H1 (cell line): ENCODE measurements at regions not wholly inside any gene's neighbourhood (a gene's known extent, or its start where the extent isn't known, plus 50 kb on each side); places are given as distances from the start of the nearest gene placed in this dataset.

Experiments
- CTCF ChIA-PET: fragments of 300-600 bp; sonication (Branson Sonifier 250); formaldehyde crosslinking; loops from one replicate; lab custom pipeline; 2021; ENCODE audit not compliant: partially characterized antibody; lab: Charles Lee
- POLR2A ChIA-PET: fragments of 300-600 bp; sonication (Branson Sonifier 250); formaldehyde crosslinking; loops from one replicate; lab custom pipeline; 2021; ENCODE audit warnings: inconsistent platforms; ENCODE audit not compliant: partially characterized antibody; lab: Charles Lee
- DNase-seq, 2 experiments: peaks; one replicate each; pipeline versions ENCODE4 v3.0.0 to v3.0.0-alpha.2; 2010 to 2022; ENCODE audit warnings: low spot score in 2 of 2, low read depth in 1 of 2, mixed read lengths in 1 of 2
- FAIRE-seq: peaks from 2 replicates; lab custom pipeline; 2011; peaks lifted over from hg19 to GRCh38; lab: Jason Lieb, UNC
- H2AFZ ChIP-seq: 2 replicates; pipeline ENCODE4 v1.8.1; 2012; ENCODE audit warnings: low read length, inconsistent platforms
- H2AK5ac ChIP-seq: 2 replicates; pipeline ENCODE4 v1.6.1; 2013; ENCODE audit warnings: low read depth, low read length
- H2BK120ac ChIP-seq: replicated peaks from 2 replicates; pipeline ENCODE3; 2013; ENCODE audit warnings: low read depth, low read length, inconsistent platforms
- H2BK12ac ChIP-seq: 2 replicates; pipeline ENCODE4 v1.6.1; 2013; ENCODE audit warnings: low read depth, low read length
- H2BK15ac ChIP-seq: 2 replicates; pipeline ENCODE4 v1.6.1; 2013; ENCODE audit warnings: low read length
- H2BK20ac ChIP-seq: 2 replicates; pipeline ENCODE4 v1.6.1; 2013; ENCODE audit warnings: low read length
- H2BK5ac ChIP-seq: 2 replicates; pipeline ENCODE4 v1.6.1; 2013; ENCODE audit warnings: low read depth, low read length
- H3K14ac ChIP-seq: 2 replicates; pipeline ENCODE4 v1.6.1; 2013; ENCODE audit warnings: inconsistent platforms; ENCODE audit not compliant: insufficient read length
- H3K18ac ChIP-seq: 2 replicates; pipeline ENCODE4 v1.6.1; 2013; ENCODE audit warnings: low read length; ENCODE audit errors: extremely low read depth
- H3K23ac ChIP-seq: 2 replicates; pipeline ENCODE4 v1.6.1; 2013; ENCODE audit warnings: inconsistent platforms; ENCODE audit not compliant: insufficient read length
- H3K23me2 ChIP-seq: 2 replicates; pipeline ENCODE4 v1.6.1; 2013; ENCODE audit warnings: low read depth, low read length
- H3K27ac ChIP-seq: 2 replicates; pipeline ENCODE4 v1.6.1; 2011; ENCODE audit warnings: low read depth, low read length, inconsistent platforms
- H3K27me3 ChIP-seq, 4 experiments: replicated peaks in 1 of 4; 1 replicate in 1 of 4; 2 replicates in 3 of 4; pipeline versions ENCODE4 v1.6.1 to v1.8.1; 2011 to 2013; ENCODE audit warnings: low read length in 3 of 4, mild to moderate bottlenecking in 3 of 4, inconsistent platforms in 2 of 4, mixed read lengths in 2 of 4, moderate library complexity in 1 of 4; ENCODE audit not compliant: control insufficient read depth in 3 of 4, insufficient read depth in 3 of 4; ENCODE audit errors: extremely low read depth in 1 of 4
- H3K36me3 ChIP-seq, 4 experiments: 2 replicates each; pipeline versions ENCODE4 v1.6.1 to v1.8.1; 2011 to 2013; ENCODE audit warnings: mild to moderate bottlenecking in 4 of 4, low read length in 3 of 4, moderate library complexity in 2 of 4, control low read depth in 1 of 4, inconsistent platforms in 1 of 4; ENCODE audit not compliant: insufficient read depth in 4 of 4, control insufficient read depth in 2 of 4
- H3K4ac ChIP-seq: replicated peaks from 2 replicates; pipeline ENCODE3; 2013; ENCODE audit warnings: low read length, low read depth, mixed read lengths, inconsistent platforms; ENCODE audit not compliant: insufficient read length
- H3K4me1 ChIP-seq, 4 experiments: replicated peaks in 1 of 4; 1 replicate in 1 of 4; 2 replicates in 3 of 4; pipeline versions ENCODE4 v1.6.1 to v1.8.1; 2011 to 2013; ENCODE audit warnings: low read length in 3 of 4, inconsistent platforms in 2 of 4, mixed read lengths in 1 of 4; ENCODE audit not compliant: insufficient read depth in 4 of 4, control insufficient read depth in 3 of 4
- H3K4me2 ChIP-seq, 2 experiments: 2 replicates each; pipeline versions ENCODE4 v1.6.1 to v1.8.1; 2011 to 2013; ENCODE audit warnings: low read depth in 2 of 2, low read length in 2 of 2, control low read depth in 1 of 2, inconsistent platforms in 1 of 2, mild to moderate bottlenecking in 1 of 2; ENCODE audit not compliant: insufficient read depth in 1 of 2
- H3K4me3 ChIP-seq, 4 experiments: fragments of 200-600, 300-600 bp in 1 of 4; sonication (generic), shearing (Covaris generic), sonication (Bioruptor Twin) in 1 of 4; 2 replicates each; pipeline versions ENCODE4 v1.5.1 to v1.8.1; 2011 to 2016; ENCODE audit warnings: low read length in 4 of 4, low read depth in 3 of 4, control low read depth in 2 of 4, inconsistent platforms in 2 of 4, mild to moderate bottlenecking in 2 of 4, mixed read lengths in 1 of 4, moderate library complexity in 1 of 4; ENCODE audit not compliant: insufficient read depth in 2 of 4; ENCODE audit errors: extremely low read depth in 1 of 4
- H3K56ac ChIP-seq: replicated peaks from 2 replicates; pipeline ENCODE3; 2013; ENCODE audit warnings: low read depth, mild to moderate bottlenecking, mixed read lengths, low read length, inconsistent platforms; ENCODE audit not compliant: insufficient read length
- H3K79me1 ChIP-seq: 2 replicates; pipeline ENCODE4 v1.6.1; 2013; ENCODE audit warnings: low read depth, low read length, control low read depth
- H3K79me2 ChIP-seq, 2 experiments: 2 replicates each; pipeline versions ENCODE4 v1.6.1 to v1.8.1; 2012 to 2013; ENCODE audit warnings: low read length in 2 of 2, mild to moderate bottlenecking in 2 of 2, inconsistent platforms in 1 of 2; ENCODE audit not compliant: insufficient read depth in 2 of 2, control insufficient read depth in 1 of 2
- H3K9ac ChIP-seq, 4 experiments: replicated peaks in 1 of 4; 1 replicate in 1 of 4; 2 replicates in 3 of 4; pipeline versions ENCODE4 v1.6.1 to v1.8.1; 2011 to 2013; ENCODE audit warnings: low read depth in 3 of 4, low read length in 3 of 4, control low read depth in 2 of 4, mild to moderate bottlenecking in 2 of 4, moderate library complexity in 2 of 4, inconsistent platforms in 1 of 4; ENCODE audit errors: extremely low read depth in 1 of 4
- H3K9me3 ChIP-seq, 2 experiments: 2 replicates each; pipeline versions ENCODE4 v1.6.1 to v1.8.1; 2012 to 2013; ENCODE audit warnings: mild to moderate bottlenecking in 2 of 2, moderate library complexity in 2 of 2, control low read depth in 1 of 2, inconsistent platforms in 1 of 2, low read depth in 1 of 2, low read length in 1 of 2, mixed read lengths in 1 of 2; ENCODE audit not compliant: insufficient read depth in 2 of 2
- H4K20me1 ChIP-seq, 2 experiments: replicated peaks in 1 of 2; 2 replicates each; pipeline versions ENCODE3 to v1.8.1; 2011 to 2013; ENCODE audit warnings: inconsistent platforms in 2 of 2, low read length in 2 of 2, mild to moderate bottlenecking in 1 of 2; ENCODE audit not compliant: insufficient read depth in 2 of 2, control insufficient read depth in 1 of 2
- H4K5ac ChIP-seq: 2 replicates; pipeline ENCODE4 v1.6.1; 2013; ENCODE audit warnings: low read length, low read depth, mixed read lengths, inconsistent platforms; ENCODE audit not compliant: insufficient read length
- H4K8ac ChIP-seq: 2 replicates; pipeline ENCODE4 v1.8.0; 2013; ENCODE audit warnings: mild to moderate bottlenecking, moderate library complexity, low read length, inconsistent platforms; ENCODE audit not compliant: insufficient read depth; ENCODE audit errors: extremely low read depth
- H4K91ac ChIP-seq: replicated peaks from 2 replicates; pipeline ENCODE3; 2013; ENCODE audit warnings: low read length, mixed read lengths, inconsistent platforms; ENCODE audit not compliant: insufficient read length
- BCL11A ChIP-seq, 2 experiments: IDR thresholded peaks; one replicate each; pipeline ENCODE4 v1.6.1; 2011; ENCODE audit warnings: low read depth in 2 of 2, low read length in 2 of 2, mild to moderate bottlenecking in 2 of 2
- CBX8 ChIP-seq: fragments of 300-800, 300-1000 bp; sonication (generic); IDR thresholded peaks from 2 replicates; pipeline ENCODE4 v1.7.1; 2016; ENCODE audit warnings: low read depth, low read length, borderline replicate concordance
- CREB1 ChIP-seq: IDR thresholded peaks from 2 replicates; pipeline ENCODE4 v1.6.1; 2012; ENCODE audit warnings: inconsistent platforms
- WGBS, 2 experiments: shearing (Covaris generic) in 1 of 2; methylation state at CpG; one replicate each; pipeline versions ENCODE4 v1.1.6 to v1.1.7; 2013 to 2015; ENCODE audit warnings: low lambda C conversion rate in 2 of 2, mixed read lengths in 2 of 2, inconsistent platforms in 1 of 2, low coverage in 1 of 2, missing lambda C conversion rate in 1 of 2; ENCODE audit not compliant: insufficient replicate concordance in 2 of 2, insufficient coverage in 1 of 2, insufficient read length in 1 of 2; ENCODE audit errors: extremely low coverage in 1 of 2, missing lambda C conversion rate in 1 of 2; 5-methylcytosine and 5-hydroxymethylcytosine counted together

GRCh38 chr10:78217336-78217735 lies 183.7 kb downstream of the RPS24 start:
- H2BK12ac ChIP-seq = no peak overlapping the region
- no peaks in the 10 kb centered on the region for H3K23me2 ChIP-seq
- no peak overlapping the region for H3K4me3 ChIP-seq
- H3K56ac ChIP-seq = no peak overlapping the region
- H4K5ac ChIP-seq = no peak overlapping the region
- H3K36me3 ChIP-seq = no peaks in the 10 kb centered on the region
- H4K91ac ChIP-seq = no peak overlapping the region
- no peak overlapping the region for H3K23ac ChIP-seq
- H3K79me2 ChIP-seq = no peaks in the 10 kb centered on the region
- H3K9me3 ChIP-seq = no peaks in the 10 kb centered on the region
- no peak overlapping the region for H2AFZ ChIP-seq
- no peak overlapping the region for H2AK5ac ChIP-seq
- no peaks in the 10 kb centered on the region; a peak in 1 of 7 replicates for H3K4me1 ChIP-seq
- no peak overlapping the region for H2BK120ac ChIP-seq
- no peak overlapping the region for H3K14ac ChIP-seq
- DNase-seq = no peak
- no peak overlapping the region for H3K27ac ChIP-seq
- H3K79me1 ChIP-seq = no peaks in the 10 kb centered on the region
- no peak overlapping the region for H3K4me2 ChIP-seq
- TF ChIP-seq CBX8 (no peak), CREB1 (no peak), BCL11A (IDR thresholded peaks at IDR 0.05; ENCODE audit: low read depth in 2 of 2, low read length in 2 of 2) (no peak)
- H3K27me3 ChIP-seq = no peaks in the 10 kb centered on the region
- H3K4ac ChIP-seq = no peak overlapping the region
- no peak overlapping the region for H3K9ac ChIP-seq
- CTCF ChIA-PET = interaction anchor here (0.5 to 6.7 kb wide), 4 partner anchors 12 to 151 kb away, joined by 3 to 60 read pairs (median 4); no protein-coding TSS in a partner anchor
- FAIRE-seq = no peak
- no peaks in the 10 kb centered on the region for H4K20me1 ChIP-seq
- POLR2A ChIA-PET = no interaction called here
- H2BK20ac ChIP-seq = no peak overlapping the region
- H2BK15ac ChIP-seq = no peak overlapping the region
- no peak overlapping the region for H4K8ac ChIP-seq
- H3K18ac ChIP-seq = no peak overlapping the region
- H2BK5ac ChIP-seq = no peak overlapping the region
- WGBS, 2 experiments = 91% methylated on average over 6 of the region's 6 CpGs; no CpG with 5 or more reads in 1 of the 2 experiments
